GM19455 (cell line): ENCODE measurements at regions not wholly inside any gene's neighbourhood (a gene's known extent, or its start where the extent isn't known, plus 50 kb on each side); places are given as distances from the start of the nearest gene placed in this dataset.

Source experiments
- ATAC-seq: cut with Tn5 transposase; IDR thresholded peaks from one replicate; pipeline ENCODE4 v1.9.1; 2021; ENCODE audit not compliant: unreplicated experiment

GRCh38 chr3:182436547-182436946 lies 356.8 kb upstream of the ATP11B start:
- ATAC-seq, result no peak

GRCh38 chr3:182438398-182438797 lies 354.9 kb upstream of the ATP11B start:
- ATAC-seq, result no peak

GRCh38 chr3:182440101-182440500 lies 353.2 kb upstream of the ATP11B start:
- ATAC-seq, result no peak

GRCh38 chr3:182445576-182445975 lies 347.7 kb upstream of the ATP11B start:
- ATAC-seq, result no peak

- no peak for ATAC-seq
These were observed 342.1 kb upstream of the ATP11B start for GRCh38 chr3:182450942-182451787.

- no peak for ATAC-seq
These were observed 341.4 kb upstream of the ATP11B start for GRCh38 chr3:182451871-182452270.

- no peak for ATAC-seq
These were observed 338.3 kb upstream of the ATP11B start for GRCh38 chr3:182455011-182455410.

GRCh38 chr3:182460303-182460702 lies 333.0 kb upstream of the ATP11B start:
- ATAC-seq, result no peak

- no peak for ATAC-seq
These were observed 331.2 kb upstream of the ATP11B start for GRCh38 chr3:182462152-182462551.

- no peak for ATAC-seq
These were observed 328.7 kb upstream of the ATP11B start for GRCh38 chr3:182464513-182465145.

- ATAC-seq, result no peak
These were observed 327.8 kb upstream of the ATP11B start for GRCh38 chr3:182465301-182466185.

- no peak for ATAC-seq
These were observed 324.2 kb upstream of the ATP11B start for GRCh38 chr3:182469086-182469485.

GRCh38 chr3:182470187-182470586 lies 323.1 kb upstream of the ATP11B start:
- ATAC-seq, result no peak

- ATAC-seq, result no peak
These were observed 320.1 kb upstream of the ATP11B start for GRCh38 chr3:182473191-182473710.

GRCh38 chr3:182478369-182478768 lies 314.9 kb upstream of the ATP11B start:
- ATAC-seq, result no peak

GRCh38 chr3:182479419-182480336 lies 313.6 kb upstream of the ATP11B start:
- ATAC-seq, result no peak

- ATAC-seq, result no peak
These were observed 310.6 kb upstream of the ATP11B start for GRCh38 chr3:182482705-182483104.

GRCh38 chr3:182484682-182485081 lies 308.6 kb upstream of the ATP11B start:
- no peak for ATAC-seq

GRCh38 chr3:182485301-182485700 lies 308.0 kb upstream of the ATP11B start:
- no peak for ATAC-seq

GRCh38 chr3:182486463-182486862 lies 306.8 kb upstream of the ATP11B start:
- no peak for ATAC-seq
